ENCODE measurements at regions not wholly inside any gene's neighbourhood (a gene's known extent, or its start where the extent isn't known, plus 50 kb on each side); places are given as distances from the start of the nearest gene placed in this dataset.

DNA sequence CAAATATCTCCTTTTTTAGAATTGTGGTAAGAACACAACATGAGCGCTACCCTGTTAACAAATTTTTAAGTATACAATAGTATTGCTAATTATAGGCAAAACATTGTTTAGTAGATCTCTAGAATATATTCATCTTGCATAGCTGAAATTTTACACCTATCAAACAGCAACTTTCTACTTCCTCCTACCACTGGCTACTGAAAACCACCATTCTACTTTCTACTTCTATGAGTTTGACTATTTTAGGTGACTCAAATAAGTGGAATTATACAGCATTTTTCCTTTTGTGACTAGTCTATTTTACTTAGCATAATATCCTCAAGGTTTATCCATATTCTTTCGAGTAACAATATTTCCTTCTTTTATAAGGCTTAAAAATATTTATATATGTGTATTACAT lies 128.4 kb downstream of the FAM76B start:
- ATAC-seq, result no peak
- no peak for TF ChIP-seq ISL1 (CRISPR knock-in tag; IDR thresholded peaks at IDR 0.05)
- TF ChIP-seq SNAI2 (CRISPR knock-in tag; IDR thresholded peaks at IDR 0.05), result no peak
- no peak for TF ChIP-seq POU6F1 (CRISPR knock-in tag; IDR thresholded peaks at IDR 0.05; ENCODE audit: borderline replicate concordance, low read depth)
- no peak for TF ChIP-seq PATZ1 (CRISPR knock-in tag; IDR thresholded peaks at IDR 0.05; ENCODE audit: borderline replicate concordance)
- TF ChIP-seq PPARA (CRISPR knock-in tag; IDR thresholded peaks at IDR 0.05; ENCODE audit: borderline replicate concordance), result no peak
- no peak for TF ChIP-seq OSR1 (CRISPR knock-in tag; IDR thresholded peaks at IDR 0.05)
- TF ChIP-seq CREB5 (CRISPR knock-in tag; IDR thresholded peaks at IDR 0.05; ENCODE audit: low read depth), result no peak
- TF ChIP-seq ZNF8 (CRISPR knock-in tag; IDR thresholded peaks at IDR 0.05), result no peak
- TF ChIP-seq TOX (CRISPR knock-in tag; IDR thresholded peaks at IDR 0.05; ENCODE audit: borderline replicate concordance), result no peak

DNA sequence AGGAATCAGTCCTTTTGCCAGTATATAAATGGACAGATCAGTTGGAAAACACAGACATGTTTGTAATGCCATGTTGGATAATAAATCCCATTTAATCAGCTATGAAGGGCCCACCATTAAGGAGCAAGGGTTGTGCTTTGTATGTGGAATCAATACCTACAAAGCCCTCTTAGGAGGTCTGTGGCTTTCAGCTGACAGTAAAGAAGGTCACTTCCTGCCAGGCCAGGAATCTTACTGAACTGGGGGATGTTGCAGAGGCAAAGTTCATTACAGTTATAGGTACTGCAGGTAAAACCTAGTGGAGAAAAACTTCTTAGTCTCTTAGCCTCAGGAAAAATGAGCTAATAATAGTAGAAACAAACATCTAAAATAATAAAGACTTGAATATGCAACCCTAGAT lies 129.5 kb downstream of the FAM76B start:
- no peak for ATAC-seq
- no peak for TF ChIP-seq ZNF565 (CRISPR knock-in tag; conservative IDR thresholded peaks at IDR 0.05; ENCODE audit: low read depth)
- no peak for TF ChIP-seq SNAI2 (CRISPR knock-in tag; IDR thresholded peaks at IDR 0.05)
- no peak for TF ChIP-seq ZNF8 (CRISPR knock-in tag; IDR thresholded peaks at IDR 0.05)
- no peak for TF ChIP-seq PATZ1 (CRISPR knock-in tag; IDR thresholded peaks at IDR 0.05; ENCODE audit: borderline replicate concordance)
- TF ChIP-seq, protein P1, sequence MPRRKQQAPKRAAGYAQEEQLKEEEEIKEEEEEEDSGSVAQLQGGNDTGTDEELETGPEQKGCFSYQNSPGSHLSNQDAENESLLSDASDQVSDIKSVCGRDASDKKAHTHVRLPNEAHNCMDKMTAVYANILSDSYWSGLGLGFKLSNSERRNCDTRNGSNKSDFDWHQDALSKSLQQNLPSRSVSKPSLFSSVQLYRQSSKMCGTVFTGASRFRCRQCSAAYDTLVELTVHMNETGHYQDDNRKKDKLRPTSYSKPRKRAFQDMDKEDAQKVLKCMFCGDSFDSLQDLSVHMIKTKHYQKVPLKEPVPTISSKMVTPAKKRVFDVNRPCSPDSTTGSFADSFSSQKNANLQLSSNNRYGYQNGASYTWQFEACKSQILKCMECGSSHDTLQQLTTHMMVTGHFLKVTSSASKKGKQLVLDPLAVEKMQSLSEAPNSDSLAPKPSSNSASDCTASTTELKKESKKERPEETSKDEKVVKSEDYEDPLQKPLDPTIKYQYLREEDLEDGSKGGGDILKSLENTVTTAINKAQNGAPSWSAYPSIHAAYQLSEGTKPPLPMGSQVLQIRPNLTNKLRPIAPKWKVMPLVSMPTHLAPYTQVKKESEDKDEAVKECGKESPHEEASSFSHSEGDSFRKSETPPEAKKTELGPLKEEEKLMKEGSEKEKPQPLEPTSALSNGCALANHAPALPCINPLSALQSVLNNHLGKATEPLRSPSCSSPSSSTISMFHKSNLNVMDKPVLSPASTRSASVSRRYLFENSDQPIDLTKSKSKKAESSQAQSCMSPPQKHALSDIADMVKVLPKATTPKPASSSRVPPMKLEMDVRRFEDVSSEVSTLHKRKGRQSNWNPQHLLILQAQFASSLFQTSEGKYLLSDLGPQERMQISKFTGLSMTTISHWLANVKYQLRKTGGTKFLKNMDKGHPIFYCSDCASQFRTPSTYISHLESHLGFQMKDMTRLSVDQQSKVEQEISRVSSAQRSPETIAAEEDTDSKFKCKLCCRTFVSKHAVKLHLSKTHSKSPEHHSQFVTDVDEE (CRISPR knock-in tag; IDR thresholded peaks at IDR 0.05), result no peak
- no peak for TF ChIP-seq POU6F1 (CRISPR knock-in tag; IDR thresholded peaks at IDR 0.05; ENCODE audit: borderline replicate concordance, low read depth)
- TF ChIP-seq ZFP3 (CRISPR knock-in tag; IDR thresholded peaks at IDR 0.05), result no peak
- no peak for TF ChIP-seq CREB5 (CRISPR knock-in tag; IDR thresholded peaks at IDR 0.05; ENCODE audit: low read depth)
- TF ChIP-seq PPARA (CRISPR knock-in tag; IDR thresholded peaks at IDR 0.05; ENCODE audit: borderline replicate concordance), result no peak
- TF ChIP-seq GLIS3 (CRISPR knock-in tag; IDR thresholded peaks at IDR 0.05), result no peak
- TF ChIP-seq, protein P2, sequence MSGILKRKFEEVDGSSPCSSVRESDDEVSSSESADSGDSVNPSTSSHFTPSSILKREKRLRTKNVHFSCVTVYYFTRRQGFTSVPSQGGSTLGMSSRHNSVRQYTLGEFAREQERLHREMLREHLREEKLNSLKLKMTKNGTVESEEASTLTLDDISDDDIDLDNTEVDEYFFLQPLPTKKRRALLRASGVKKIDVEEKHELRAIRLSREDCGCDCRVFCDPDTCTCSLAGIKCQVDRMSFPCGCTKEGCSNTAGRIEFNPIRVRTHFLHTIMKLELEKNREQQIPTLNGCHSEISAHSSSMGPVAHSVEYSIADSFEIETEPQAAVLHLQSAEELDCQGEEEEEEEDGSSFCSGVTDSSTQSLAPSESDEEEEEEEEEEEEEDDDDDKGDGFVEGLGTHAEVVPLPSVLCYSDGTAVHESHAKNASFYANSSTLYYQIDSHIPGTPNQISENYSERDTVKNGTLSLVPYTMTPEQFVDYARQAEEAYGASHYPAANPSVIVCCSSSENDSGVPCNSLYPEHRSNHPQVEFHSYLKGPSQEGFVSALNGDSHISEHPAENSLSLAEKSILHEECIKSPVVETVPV (CRISPR knock-in tag; IDR thresholded peaks at IDR 0.05), result no peak
- no peak for TF ChIP-seq ZNF70 (CRISPR knock-in tag; IDR thresholded peaks at IDR 0.05)
- TF ChIP-seq ESRRG (CRISPR knock-in tag; IDR thresholded peaks at IDR 0.05), result no peak
- no peak for TF ChIP-seq ARNTL (CRISPR knock-in tag; IDR thresholded peaks at IDR 0.05; ENCODE audit: borderline replicate concordance, low read depth)
- no peak for TF ChIP-seq TCF4 (CRISPR knock-in tag; IDR thresholded peaks at IDR 0.05; ENCODE audit: borderline replicate concordance)
- TF ChIP-seq RARB (CRISPR knock-in tag; IDR thresholded peaks at IDR 0.05), result no peak
- no peak for TF ChIP-seq OSR1 (CRISPR knock-in tag; IDR thresholded peaks at IDR 0.05)
- no peak for TF ChIP-seq CSDC2 (CRISPR knock-in tag; IDR thresholded peaks at IDR 0.05)
- no peak for TF ChIP-seq ZFP30 (CRISPR knock-in tag; IDR thresholded peaks at IDR 0.05)

Data from SK-N-SH treated with all-trans-retinoic acid at 6 μM for 48 hours (cell line).